ENCODE measurements at regions not wholly inside any gene's neighbourhood (a gene's known extent, or its start where the extent isn't known, plus 50 kb on each side); places are given as distances from the start of the nearest gene placed in this dataset.
"Not testable (repeated sequence)": the region's sequence is repeated elsewhere in the genome, so short reads cannot be mapped to it uniquely, and the experiment has no call there.

- no peak for FAIRE-seq
Observed at GRCh38 chr2:184308706-184309105, 289.6 kb upstream of the ZNF804A start.

GRCh38 chr2:184312970-184313369, 285.4 kb upstream of the ZNF804A start:
- no peak for DNase-seq (ENCODE audit: low spot score)
- FAIRE-seq = no peak

More at GRCh38 chr2:184308706-184309105, 289.6 kb upstream of the ZNF804A start:
- no peak for DNase-seq (ENCODE audit: low spot score)

- DNase-seq (ENCODE audit: low spot score) (no peak), FAIRE-seq (no peak)
Observed at GRCh38 chr2:184314829-184315228, 283.5 kb upstream of the ZNF804A start.

- FAIRE-seq = no peak
Observed at GRCh38 chr2:184316921-184317320, 281.4 kb upstream of the ZNF804A start.

GRCh38 chr2:184322615-184323014, 275.7 kb upstream of the ZNF804A start:
- DNase-seq (ENCODE audit: low spot score) (no peak), FAIRE-seq (no peak)

More at GRCh38 chr2:184316921-184317320, 281.4 kb upstream of the ZNF804A start:
- no peak for DNase-seq (ENCODE audit: low spot score)

- no peak for FAIRE-seq
Observed at GRCh38 chr2:184326066-184326465, 272.3 kb upstream of the ZNF804A start.

GRCh38 chr2:184327805-184328204, 270.5 kb upstream of the ZNF804A start:
- not testable (repeated sequence) for FAIRE-seq; DNase-seq (ENCODE audit: low spot score)

More at GRCh38 chr2:184326066-184326465, 272.3 kb upstream of the ZNF804A start:
- no peak for DNase-seq (ENCODE audit: low spot score)

- FAIRE-seq; DNase-seq (ENCODE audit: low spot score): not testable (repeated sequence)
Observed at GRCh38 chr2:184330561-184330960, 267.8 kb upstream of the ZNF804A start.

GRCh38 chr2:184336688-184337087, 261.6 kb upstream of the ZNF804A start:
- no peak for DNase-seq (ENCODE audit: low spot score)
- no peak for FAIRE-seq

- no peak for FAIRE-seq
- DNase-seq (ENCODE audit: low spot score) = no peak
Observed at GRCh38 chr2:184338771-184339170, 259.6 kb upstream of the ZNF804A start.

- FAIRE-seq (no peak), DNase-seq (ENCODE audit: low spot score) (no peak)
Observed at GRCh38 chr2:184339966-184340365, 258.4 kb upstream of the ZNF804A start.

GRCh38 chr2:184346338-184346862, 251.9 kb upstream of the ZNF804A start:
- no peak for FAIRE-seq
- DNase-seq (ENCODE audit: low spot score) = no peak

- DNase-seq (ENCODE audit: low spot score) (no peak), FAIRE-seq (no peak)
Observed at GRCh38 chr2:184351126-184351525, 247.2 kb upstream of the ZNF804A start.

GRCh38 chr2:184357033-184357432, 241.3 kb upstream of the ZNF804A start:
- FAIRE-seq = no peak
- no peak for DNase-seq (ENCODE audit: low spot score)

- FAIRE-seq = no peak
- DNase-seq (ENCODE audit: low spot score) = no peak
Observed at GRCh38 chr2:184359379-184359778, 238.9 kb upstream of the ZNF804A start.

- DNase-seq (ENCODE audit: low spot score) (no peak), FAIRE-seq (no peak)
Observed at GRCh38 chr2:184363213-184363612, 235.1 kb upstream of the ZNF804A start.

GRCh38 chr2:184367211-184367610, 231.1 kb upstream of the ZNF804A start:
- FAIRE-seq (no peak), DNase-seq (ENCODE audit: low spot score) (no peak)

GRCh38 chr2:184369307-184369706, 229.0 kb upstream of the ZNF804A start:
- FAIRE-seq = no peak
- no peak for DNase-seq (ENCODE audit: low spot score)

GRCh38 chr2:184370954-184371353, 227.4 kb upstream of the ZNF804A start:
- DNase-seq (ENCODE audit: low spot score) (no peak), FAIRE-seq (no peak)

GRCh38 chr2:184371641-184372040, 226.7 kb upstream of the ZNF804A start:
- DNase-seq (ENCODE audit: low spot score) (no peak), FAIRE-seq (no peak)

- DNase-seq (ENCODE audit: low spot score) (no peak), FAIRE-seq (no peak)
Observed at GRCh38 chr2:184372484-184372883, 225.8 kb upstream of the ZNF804A start.

- no peak for FAIRE-seq
- DNase-seq (ENCODE audit: low spot score) = no peak
Observed at GRCh38 chr2:184394642-184395041, 203.7 kb upstream of the ZNF804A start.

GRCh38 chr2:184402381-184402780, 195.9 kb upstream of the ZNF804A start:
- DNase-seq (ENCODE audit: low spot score) = no peak
- no peak for FAIRE-seq

All from RCC 7860 (cell line).